Calu3 (cell line): ENCODE measurements at regions not wholly inside any gene's neighbourhood (a gene's known extent, or its start where the extent isn't known, plus 50 kb on each side); places are given as distances from the start of the nearest gene placed in this dataset.
A peak's percentile ranks its signal among the peaks of the same experiment; 100 is the strongest.

ENCODE experiments used
- BruUV-seq: library from RNA; stranded (reverse); fragments of 400-500 nt; replicated peaks from 2 replicates; lab custom pipeline; 2021; lab: Mats Ljungman, UMichigan
- CTCF ChIA-PET: fragments of 300-600 bp; sonication (Branson Sonifier 250); formaldehyde crosslinking; loops from one replicate; lab custom pipeline; 2022; ENCODE audit warnings: antibody characterized with exemption; lab: Charles Lee
- DNase-seq: peaks from one replicate; pipeline ENCODE4 v3.0.0; 2022
- H3K27ac Mint-ChIP-seq: one replicate; pipeline ENCODE4 v1.8.0; 2022; ENCODE audit warnings: mixed read lengths; ENCODE audit not compliant: unreplicated experiment
- H3K27me3 Mint-ChIP-seq: one replicate; pipeline ENCODE4 v1.8.0; 2022; ENCODE audit warnings: mixed read lengths; ENCODE audit not compliant: unreplicated experiment
- H3K36me3 Mint-ChIP-seq: one replicate; pipeline ENCODE4 v1.8.0; 2022; ENCODE audit warnings: mild to moderate bottlenecking, moderate library complexity, mixed read lengths; ENCODE audit not compliant: insufficient read depth, unreplicated experiment
- H3K4me1 Mint-ChIP-seq: one replicate; pipeline ENCODE4 v1.8.0; 2022; ENCODE audit warnings: mild to moderate bottlenecking, low read depth, mixed read lengths; ENCODE audit not compliant: unreplicated experiment
- H3K4me3 Mint-ChIP-seq: one replicate; pipeline ENCODE4 v1.8.0; 2022; ENCODE audit warnings: mild to moderate bottlenecking, low read depth, moderate library complexity, mixed read lengths; ENCODE audit not compliant: unreplicated experiment
- H3K9me3 Mint-ChIP-seq: one replicate; pipeline ENCODE4 v1.8.0; 2022; ENCODE audit warnings: low read depth, mixed read lengths; ENCODE audit not compliant: unreplicated experiment
- CTCF ChIP-seq: fragments of 200-600 bp; IDR thresholded peaks from one replicate; pipeline ENCODE4 v1.8.0; 2022; ENCODE audit warnings: antibody characterized with exemption; ENCODE audit not compliant: unreplicated experiment
- intact Hi-C: fragments of 100-400 bp; cut with micrococcal nuclease; formaldehyde crosslinking; loops from one replicate; pipeline ENCODE4 v1.10.0; 2022; ENCODE audit not compliant: unreplicated experiment

- Mint-ChIP-seq H3K27me3 (no peaks in the 10 kb centered on the region), H3K27ac (no peak overlapping the region), H3K9me3 (no peaks in the 10 kb centered on the region), H3K4me3 (no peak overlapping the region), H3K36me3 (peaks cover 8% of the 10 kb centered on the region), H3K4me1 (peaks cover 38% of the 10 kb centered on the region)
- DNase-seq = no peak
- TF ChIP-seq CTCF = no peak
- intact Hi-C loops = no loop called here
- BruUV-seq = no TSS peak
- CTCF ChIA-PET = interaction anchor here (1.0 kb wide), 1 partner anchor 19 kb away, joined by 4 read pairs; no protein-coding TSS in a partner anchor
These were observed 130.6 kb downstream of the WDR11 start for GRCh38 chr10:120981601-120982391.

- no peaks in the 10 kb centered on the region for H3K27me3 Mint-ChIP-seq
- CTCF ChIA-PET = no interaction called here
- no peak for TF ChIP-seq CTCF
- H3K27ac Mint-ChIP-seq = no peak overlapping the region
- intact Hi-C loops = no loop called here
- DNase-seq = no peak
- no peaks in the 10 kb centered on the region for H3K9me3 Mint-ChIP-seq
- peaks cover 45% of the 10 kb centered on the region for H3K4me1 Mint-ChIP-seq
- peaks cover 8% of the 10 kb centered on the region for H3K36me3 Mint-ChIP-seq
- no TSS peak for BruUV-seq
- H3K4me3 Mint-ChIP-seq = no peak overlapping the region
These were observed 131.3 kb downstream of the WDR11 start for GRCh38 chr10:120982507-120982906.

DNA sequence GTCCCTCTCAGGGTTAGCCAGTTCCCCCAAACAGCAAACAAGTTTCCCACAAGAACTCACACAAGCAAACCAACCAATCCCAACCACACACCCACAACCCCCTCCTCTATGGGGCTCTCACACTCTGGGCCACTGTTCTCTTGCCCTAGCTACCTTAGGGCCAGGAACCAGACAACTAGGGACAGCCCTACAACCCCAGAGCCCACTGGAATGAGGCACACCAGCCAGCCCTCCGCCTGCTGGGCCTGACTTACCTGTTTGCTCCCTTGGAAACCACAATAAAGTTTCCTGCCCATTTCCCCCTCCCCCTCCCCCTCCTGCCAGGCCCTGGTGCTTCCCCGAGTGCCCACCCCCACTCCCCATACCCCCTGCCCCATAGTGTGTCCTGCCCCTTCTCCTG lies 132.6 kb downstream of the WDR11 start:
- H3K27ac Mint-ChIP-seq = peak overlapping the region; percentile 68
- peaks cover 47% of the 10 kb centered on the region for H3K4me1 Mint-ChIP-seq
- no peak overlapping the region for H3K4me3 Mint-ChIP-seq
- H3K9me3 Mint-ChIP-seq = peaks cover 3% of the 10 kb centered on the region
- peaks cover 8% of the 10 kb centered on the region for H3K36me3 Mint-ChIP-seq
- CTCF ChIA-PET = interaction anchor here (0.7 to 0.8 kb wide), 2 partner anchors 12 to 19 kb away, joined by 3 to 4 read pairs; no protein-coding TSS in a partner anchor
- intact Hi-C loops = no loop called here
- no peak for TF ChIP-seq CTCF
- no peaks in the 10 kb centered on the region for H3K27me3 Mint-ChIP-seq
- DNase-seq = no peak
- no TSS peak for BruUV-seq

GRCh38 chr10:120984221-120984620 lies 133.1 kb downstream of the WDR11 start:
- Mint-ChIP-seq H3K27ac (no peak overlapping the region), H3K9me3 (peaks cover 6% of the 10 kb centered on the region), H3K4me1 (peaks cover 47% of the 10 kb centered on the region), H3K4me3 (no peak overlapping the region), H3K36me3 (peaks cover 6% of the 10 kb centered on the region), H3K27me3 (no peaks in the 10 kb centered on the region)
- DNase-seq = no peak
- BruUV-seq = no TSS peak
- CTCF ChIA-PET = no interaction called here
- no peak for TF ChIP-seq CTCF
- intact Hi-C loops = no loop called here
